Calu3 (cell line): ENCODE measurements at regions not wholly inside any gene's neighbourhood (a gene's known extent, or its start where the extent isn't known, plus 50 kb on each side); places are given as distances from the start of the nearest gene placed in this dataset.

Experiments
- BruUV-seq: library from RNA; stranded (reverse); fragments of 400-500 nt; replicated peaks from 2 replicates; lab custom pipeline; 2021; lab: Mats Ljungman, UMichigan
- CTCF ChIA-PET: fragments of 300-600 bp; sonication (Branson Sonifier 250); formaldehyde crosslinking; loops from one replicate; lab custom pipeline; 2022; ENCODE audit warnings: antibody characterized with exemption; lab: Charles Lee
- DNase-seq: peaks from one replicate; pipeline ENCODE4 v3.0.0; 2022
- H3K27ac Mint-ChIP-seq: one replicate; pipeline ENCODE4 v1.8.0; 2022; ENCODE audit warnings: mixed read lengths; ENCODE audit not compliant: unreplicated experiment
- H3K27me3 Mint-ChIP-seq: one replicate; pipeline ENCODE4 v1.8.0; 2022; ENCODE audit warnings: mixed read lengths; ENCODE audit not compliant: unreplicated experiment
- H3K36me3 Mint-ChIP-seq: one replicate; pipeline ENCODE4 v1.8.0; 2022; ENCODE audit warnings: mild to moderate bottlenecking, moderate library complexity, mixed read lengths; ENCODE audit not compliant: insufficient read depth, unreplicated experiment
- H3K4me1 Mint-ChIP-seq: one replicate; pipeline ENCODE4 v1.8.0; 2022; ENCODE audit warnings: mild to moderate bottlenecking, low read depth, mixed read lengths; ENCODE audit not compliant: unreplicated experiment
- H3K4me3 Mint-ChIP-seq: one replicate; pipeline ENCODE4 v1.8.0; 2022; ENCODE audit warnings: mild to moderate bottlenecking, low read depth, moderate library complexity, mixed read lengths; ENCODE audit not compliant: unreplicated experiment
- H3K9me3 Mint-ChIP-seq: one replicate; pipeline ENCODE4 v1.8.0; 2022; ENCODE audit warnings: low read depth, mixed read lengths; ENCODE audit not compliant: unreplicated experiment
- intact Hi-C: fragments of 100-400 bp; cut with micrococcal nuclease; formaldehyde crosslinking; loops from one replicate; pipeline ENCODE4 v1.10.0; 2022; ENCODE audit not compliant: unreplicated experiment
- TF ChIP-seq, protein P1 (sequence below): fragments of 200-600 bp; IDR thresholded peaks from one replicate; pipeline ENCODE4 v1.8.0; 2022; ENCODE audit warnings: antibody characterized with exemption; ENCODE audit not compliant: unreplicated experiment

DNA sequence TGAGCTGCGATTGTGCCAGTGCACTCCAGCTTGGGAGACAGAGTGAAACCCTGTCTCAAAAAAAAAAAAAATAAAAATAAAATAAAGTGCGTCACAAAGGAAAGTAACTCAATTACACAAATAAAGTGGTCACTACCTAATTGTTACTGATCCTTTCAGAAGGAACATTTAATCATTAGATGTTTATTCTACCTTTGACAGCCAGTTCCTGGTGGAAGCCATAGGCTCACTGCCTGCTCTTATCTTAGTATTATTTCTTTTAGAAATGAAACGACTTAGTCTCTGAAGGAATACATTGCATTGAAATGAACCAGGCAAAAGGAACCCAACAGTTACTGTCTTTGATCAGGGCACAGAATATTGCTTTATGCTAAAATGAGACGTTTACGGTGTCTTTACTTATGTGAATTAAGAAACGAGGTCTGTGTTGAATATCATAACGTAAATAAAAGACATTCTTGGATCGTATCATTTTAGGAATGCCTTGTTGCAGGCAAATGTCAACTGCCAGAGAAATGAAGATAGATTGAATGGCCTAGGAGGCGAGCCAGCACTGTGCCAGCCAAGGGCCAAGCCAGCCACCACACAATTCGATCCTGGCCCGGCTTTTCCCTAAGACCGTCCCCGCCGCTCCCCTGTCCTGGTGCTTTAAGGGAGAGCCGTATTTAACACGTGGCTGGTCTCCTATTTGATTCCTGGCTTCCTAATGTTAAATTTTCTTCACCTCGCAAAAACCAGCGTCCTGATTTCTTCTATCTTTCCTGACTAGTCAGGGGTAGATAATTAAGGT lies 136.7 kb upstream of the GMDS start:
- CTCF ChIA-PET, result no interaction called here
- H3K9me3 Mint-ChIP-seq, result no peaks in the 10 kb centered on the region
- TF ChIP-seq, protein P1, sequence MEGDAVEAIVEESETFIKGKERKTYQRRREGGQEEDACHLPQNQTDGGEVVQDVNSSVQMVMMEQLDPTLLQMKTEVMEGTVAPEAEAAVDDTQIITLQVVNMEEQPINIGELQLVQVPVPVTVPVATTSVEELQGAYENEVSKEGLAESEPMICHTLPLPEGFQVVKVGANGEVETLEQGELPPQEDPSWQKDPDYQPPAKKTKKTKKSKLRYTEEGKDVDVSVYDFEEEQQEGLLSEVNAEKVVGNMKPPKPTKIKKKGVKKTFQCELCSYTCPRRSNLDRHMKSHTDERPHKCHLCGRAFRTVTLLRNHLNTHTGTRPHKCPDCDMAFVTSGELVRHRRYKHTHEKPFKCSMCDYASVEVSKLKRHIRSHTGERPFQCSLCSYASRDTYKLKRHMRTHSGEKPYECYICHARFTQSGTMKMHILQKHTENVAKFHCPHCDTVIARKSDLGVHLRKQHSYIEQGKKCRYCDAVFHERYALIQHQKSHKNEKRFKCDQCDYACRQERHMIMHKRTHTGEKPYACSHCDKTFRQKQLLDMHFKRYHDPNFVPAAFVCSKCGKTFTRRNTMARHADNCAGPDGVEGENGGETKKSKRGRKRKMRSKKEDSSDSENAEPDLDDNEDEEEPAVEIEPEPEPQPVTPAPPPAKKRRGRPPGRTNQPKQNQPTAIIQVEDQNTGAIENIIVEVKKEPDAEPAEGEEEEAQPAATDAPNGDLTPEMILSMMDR, result no peak
- H3K4me1 Mint-ChIP-seq, result peaks cover 8% of the 10 kb centered on the region
- no peak overlapping the region for H3K27ac Mint-ChIP-seq
- H3K4me3 Mint-ChIP-seq, result no peak overlapping the region
- BruUV-seq, result no TSS peak
- H3K27me3 Mint-ChIP-seq, result no peaks in the 10 kb centered on the region
- DNase-seq, result no peak
- H3K36me3 Mint-ChIP-seq, result no peaks in the 10 kb centered on the region
- intact Hi-C loops, result no loop called here

DNA sequence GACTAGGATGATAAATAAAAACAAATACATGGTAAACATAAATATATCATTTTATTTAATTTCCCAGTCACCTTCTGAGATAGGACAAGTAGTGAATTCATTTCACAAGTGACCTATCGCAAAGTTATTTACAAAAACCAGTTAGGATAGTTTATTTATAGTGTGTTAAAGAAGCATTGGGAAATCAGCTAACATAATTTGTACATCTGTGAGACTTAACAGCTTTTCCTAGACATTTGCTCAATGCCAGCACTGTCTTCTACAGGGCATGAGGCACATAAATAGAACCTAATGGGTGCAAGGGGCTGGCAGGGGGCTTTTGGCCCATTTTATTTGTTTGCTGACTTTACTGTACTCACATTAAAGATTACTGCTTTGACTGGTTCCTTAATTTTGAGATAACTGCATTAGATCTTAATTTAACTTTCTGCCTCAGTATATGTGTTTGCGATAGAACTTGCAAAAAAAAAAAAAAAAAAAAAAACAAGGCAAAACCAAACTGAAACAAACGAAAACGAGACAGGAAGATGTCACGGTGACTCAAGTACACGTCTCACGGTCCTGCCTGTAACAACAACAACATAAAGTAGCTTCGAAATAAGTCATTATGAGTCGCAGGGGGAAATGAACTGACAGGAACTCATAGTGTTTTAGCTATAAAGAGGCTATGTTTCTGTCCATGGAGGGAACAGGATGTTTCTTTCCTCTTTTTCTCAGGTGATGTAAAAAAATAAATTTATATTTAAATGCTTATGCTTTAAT lies 133.7 kb upstream of the GMDS start:
- Mint-ChIP-seq H3K9me3 (no peaks in the 10 kb centered on the region), H3K27ac (no peak overlapping the region), H3K4me3 (no peak overlapping the region), H3K36me3 (no peaks in the 10 kb centered on the region), H3K27me3 (no peaks in the 10 kb centered on the region), H3K4me1 (peaks cover 8% of the 10 kb centered on the region)
- CTCF ChIA-PET, result no interaction called here
- intact Hi-C loops, result no loop called here
- no TSS peak for BruUV-seq
- no peak for DNase-seq
- TF ChIP-seq, protein P1, result no peak

GRCh38 chr6:2378046-2378657 lies 132.7 kb upstream of the GMDS start:
- peaks cover 8% of the 10 kb centered on the region for H3K4me1 Mint-ChIP-seq
- H3K9me3 Mint-ChIP-seq, result no peaks in the 10 kb centered on the region
- CTCF ChIA-PET, result no interaction called here
- no TSS peak for BruUV-seq
- H3K27me3 Mint-ChIP-seq, result no peaks in the 10 kb centered on the region
- DNase-seq, result no peak
- no peak overlapping the region for H3K4me3 Mint-ChIP-seq
- TF ChIP-seq, protein P1, result no peak
- H3K36me3 Mint-ChIP-seq, result no peaks in the 10 kb centered on the region
- no peak overlapping the region for H3K27ac Mint-ChIP-seq
- intact Hi-C loops, result no loop called here

DNA sequence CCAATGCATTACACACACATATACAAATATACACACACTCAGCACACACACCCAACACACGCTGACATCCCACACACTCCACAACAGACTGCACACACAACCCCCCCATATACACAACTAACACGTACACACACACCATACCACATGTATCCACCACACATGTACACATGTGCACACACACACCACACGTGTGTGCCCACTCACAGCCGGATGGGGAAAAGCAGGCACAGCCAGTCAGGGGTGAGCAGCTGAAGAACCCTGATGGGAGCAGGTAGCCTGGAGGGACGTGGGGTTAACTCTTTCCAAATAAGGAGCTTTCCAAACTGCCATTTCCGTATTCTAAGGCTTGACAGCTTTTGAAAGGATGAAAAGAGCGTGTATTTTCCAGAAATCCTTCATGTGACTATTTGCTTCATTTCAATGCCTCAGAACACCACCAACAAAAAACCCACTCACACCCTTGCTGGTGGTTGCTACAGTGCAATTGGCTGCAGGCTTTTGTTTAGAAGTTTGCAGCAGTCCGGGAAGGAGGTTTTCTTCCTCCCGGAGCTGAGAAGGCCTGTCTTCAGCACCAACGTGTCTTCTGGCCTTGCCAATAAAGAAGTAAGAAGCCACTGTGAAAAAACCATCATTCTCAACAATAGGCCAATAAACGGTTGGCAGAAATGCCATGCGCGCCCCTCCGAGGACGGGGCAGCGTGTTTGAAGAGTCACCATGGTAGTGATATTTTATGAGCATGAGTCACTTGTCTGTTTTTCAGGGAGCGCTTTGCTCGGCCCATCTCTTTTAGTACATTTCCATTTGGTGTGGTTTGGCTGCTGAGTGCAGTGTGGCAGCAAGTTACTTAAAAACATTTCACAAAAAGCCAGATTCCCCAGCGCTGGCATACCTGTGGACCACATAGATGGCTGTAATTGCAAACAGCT lies 131.3 kb upstream of the GMDS start:
- H3K27me3 Mint-ChIP-seq, result no peaks in the 10 kb centered on the region
- no peak overlapping the region for H3K4me3 Mint-ChIP-seq
- H3K36me3 Mint-ChIP-seq, result no peaks in the 10 kb centered on the region
- H3K4me1 Mint-ChIP-seq, result peaks cover 8% of the 10 kb centered on the region
- TF ChIP-seq, protein P1, result no peak
- H3K9me3 Mint-ChIP-seq, result no peaks in the 10 kb centered on the region
- BruUV-seq, result no TSS peak
- intact Hi-C loops, result no loop called here
- no peak overlapping the region for H3K27ac Mint-ChIP-seq
- DNase-seq, result no peak
- CTCF ChIA-PET, result no interaction called here
